ENCODE measurements at regions not wholly inside any gene's neighbourhood (a gene's known extent, or its start where the extent isn't known, plus 50 kb on each side); places are given as distances from the start of the nearest gene placed in this dataset.

DNA sequence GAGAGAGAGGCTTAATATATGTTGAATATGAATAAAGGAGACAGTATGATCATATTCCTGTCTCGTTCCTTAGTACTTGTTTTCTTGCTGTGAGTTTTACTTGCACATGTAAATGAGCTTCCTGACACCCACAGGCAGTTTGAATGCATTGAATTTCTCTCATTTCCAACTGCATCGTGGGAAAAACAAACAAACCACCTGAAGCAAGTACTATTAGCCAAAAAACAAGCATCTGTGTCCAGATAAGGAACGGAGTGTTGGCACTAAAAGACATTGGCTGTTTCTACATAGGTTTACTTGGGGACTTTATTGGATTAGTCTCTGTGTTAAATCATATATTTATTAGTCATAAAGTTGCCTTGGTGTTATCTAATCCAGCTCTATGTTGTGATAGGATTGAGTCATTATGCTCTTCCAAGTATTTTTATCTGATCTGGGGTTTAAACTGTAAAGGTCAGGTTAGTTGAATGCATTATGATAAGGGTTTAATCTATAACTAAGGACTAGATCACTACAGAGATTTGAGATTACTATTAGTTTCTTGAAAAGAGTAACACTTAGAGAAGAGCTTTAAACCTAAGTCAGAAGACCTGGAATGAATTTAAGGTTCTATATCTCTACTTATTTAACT lies 339.0 kb upstream of the SPANXN4 start:
- no peak for DNase-seq
- H3K27ac Mint-ChIP-seq = no peak overlapping the region
- H3K4me1 Mint-ChIP-seq (ENCODE audit: low read depth) = no peaks in the 10 kb centered on the region
- TF ChIP-seq CTCF (IDR thresholded peaks at IDR 0.05) = no peak
- no peak for ATAC-seq
- no peaks in the 10 kb centered on the region for H3K36me3 Mint-ChIP-seq (ENCODE audit: low read depth)
- ChIA-PET CTCF (no interaction called here), POLR2A (no interaction called here)
- no peaks in the 10 kb centered on the region for H3K27me3 Mint-ChIP-seq
- H3K9me3 Mint-ChIP-seq = no peaks in the 10 kb centered on the region
- no peak overlapping the region for H3K4me3 Mint-ChIP-seq
- intact Hi-C loops (cut with micrococcal nuclease) = no loop called here

GRCh38 chrX:142686206-142686605 lies 339.5 kb upstream of the SPANXN4 start:
- DNase-seq = no peak
- POLR2A ChIA-PET = no interaction called here
- no peak for TF ChIP-seq CTCF (IDR thresholded peaks at IDR 0.05)
- no peak overlapping the region for H3K4me3 Mint-ChIP-seq
- H3K27me3 Mint-ChIP-seq = no peaks in the 10 kb centered on the region
- H3K27ac Mint-ChIP-seq = no peak overlapping the region
- no peaks in the 10 kb centered on the region for H3K4me1 Mint-ChIP-seq (ENCODE audit: low read depth)
- no peak for ATAC-seq
- CTCF ChIA-PET = no interaction called here
- no peaks in the 10 kb centered on the region for H3K9me3 Mint-ChIP-seq
- H3K36me3 Mint-ChIP-seq (ENCODE audit: low read depth) = no peaks in the 10 kb centered on the region
- intact Hi-C loops (cut with micrococcal nuclease) = no loop called here

GRCh38 chrX:142680038-142680437 lies 345.7 kb upstream of the SPANXN4 start:
- Mint-ChIP-seq H3K27me3 (no peaks in the 10 kb centered on the region), H3K9me3 (peaks cover 2% of the 10 kb centered on the region), H3K4me3 (no peak overlapping the region), H3K4me1 (ENCODE audit: low read depth) (no peaks in the 10 kb centered on the region), H3K27ac (no peak overlapping the region), H3K36me3 (ENCODE audit: low read depth) (no peaks in the 10 kb centered on the region)
- ATAC-seq (no peak), DNase-seq (no peak)
- ChIA-PET CTCF (no interaction called here), POLR2A (no interaction called here)
- intact Hi-C loops (cut with micrococcal nuclease) = no loop called here
- no peak for TF ChIP-seq CTCF (IDR thresholded peaks at IDR 0.05)

DNA sequence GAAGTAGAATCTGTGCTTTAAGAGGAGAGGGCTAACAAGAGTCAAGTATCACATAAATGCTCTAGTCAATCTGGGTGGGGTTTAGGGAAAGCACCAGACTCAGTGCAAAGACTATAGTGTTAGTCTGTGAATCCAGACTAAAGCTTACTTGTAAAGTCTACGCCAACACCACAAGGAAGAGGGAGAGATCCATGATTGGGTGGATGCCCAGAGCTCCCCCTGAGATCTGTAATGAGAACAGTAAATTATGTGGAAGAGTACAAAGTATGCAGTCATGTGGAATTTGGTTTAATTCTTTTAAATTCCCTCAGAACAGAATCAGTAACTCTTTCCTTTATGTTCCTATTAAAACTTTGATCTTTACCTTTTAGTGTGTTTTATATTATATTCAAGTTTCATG lies 354.7 kb upstream of the SPANXN4 start:
- intact Hi-C loops (cut with micrococcal nuclease) = no loop called here
- Mint-ChIP-seq H3K27me3 (no peaks in the 10 kb centered on the region), H3K9me3 (peaks cover 3% of the 10 kb centered on the region), H3K36me3 (ENCODE audit: low read depth) (no peaks in the 10 kb centered on the region), H3K4me3 (no peak overlapping the region), H3K4me1 (ENCODE audit: low read depth) (no peaks in the 10 kb centered on the region), H3K27ac (no peak overlapping the region)
- ChIA-PET CTCF (no interaction called here), POLR2A (no interaction called here)
- DNase-seq (no peak), ATAC-seq (no peak)
- TF ChIP-seq CTCF (IDR thresholded peaks at IDR 0.05) = no peak

DNA sequence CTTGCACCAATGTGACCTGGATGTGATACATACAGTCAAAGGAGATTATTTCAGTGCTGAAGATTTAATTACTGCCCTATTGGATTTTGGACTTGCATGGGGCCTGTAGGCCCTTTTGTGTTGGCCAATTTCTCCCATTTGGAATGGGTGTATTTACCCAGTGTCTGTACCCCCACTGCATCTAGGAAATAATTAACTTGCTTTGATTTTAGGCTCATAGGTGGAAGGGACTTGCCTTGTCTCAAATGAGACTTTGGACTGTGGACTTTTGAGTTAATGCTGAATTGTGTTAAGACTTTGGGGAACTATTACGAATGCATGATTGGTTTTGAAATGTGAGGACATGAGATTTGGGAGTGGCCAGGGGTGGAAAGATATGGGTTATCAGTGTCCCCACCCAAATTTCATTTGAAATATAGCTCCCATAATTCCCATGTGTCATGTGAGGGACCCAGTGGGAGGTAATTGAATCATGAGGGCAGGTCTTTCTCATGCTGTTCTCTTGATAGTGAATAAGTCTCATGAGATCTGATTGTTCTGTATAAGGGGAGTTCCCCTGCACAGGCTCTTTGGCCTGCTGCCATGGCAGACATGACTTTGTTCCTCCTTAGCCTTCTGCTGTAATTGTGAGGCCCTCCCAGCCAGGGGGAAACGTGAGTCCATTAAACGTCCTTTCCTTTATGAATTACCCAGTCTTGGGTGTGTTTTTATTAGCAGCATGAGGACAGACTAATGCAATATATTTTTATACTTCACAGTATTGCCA lies 362.2 kb upstream of the SPANXN4 start:
- ATAC-seq = no peak
- TF ChIP-seq CTCF (IDR thresholded peaks at IDR 0.05) = no peak
- Mint-ChIP-seq H3K36me3 (ENCODE audit: low read depth) (no peaks in the 10 kb centered on the region), H3K9me3 (no peaks in the 10 kb centered on the region), H3K27ac (no peak overlapping the region), H3K4me3 (no peak overlapping the region), H3K27me3 (no peaks in the 10 kb centered on the region), H3K4me1 (ENCODE audit: low read depth) (no peaks in the 10 kb centered on the region)
- intact Hi-C loops (cut with micrococcal nuclease) = no loop called here
- POLR2A ChIA-PET = no interaction called here
- CTCF ChIA-PET = no interaction called here
- no peak for DNase-seq
